HG03342 (cell line): ENCODE measurements at regions not wholly inside any gene's neighbourhood (a gene's known extent, or its start where the extent isn't known, plus 50 kb on each side); places are given as distances from the start of the nearest gene placed in this dataset.
"Not testable (repeated sequence)": the region's sequence is repeated elsewhere in the genome, so short reads cannot be mapped to it uniquely, and the experiment has no call there.

Experiments used
- ATAC-seq: cut with Tn5 transposase; IDR thresholded peaks from one replicate; pipeline ENCODE4 v1.9.1; 2021; ENCODE audit warnings: mild to moderate bottlenecking, moderate library complexity; ENCODE audit not compliant: unreplicated experiment

- ATAC-seq, result no peak
Observed at GRCh38 chr5:166571668-166572067, 1719.8 kb upstream of the WWC1 start.

- ATAC-seq, result no peak
Observed at GRCh38 chr5:166576323-166576722, 1715.1 kb upstream of the WWC1 start.

GRCh38 chr5:166581826-166582225 lies 1709.6 kb upstream of the WWC1 start:
- ATAC-seq, result no peak

DNA sequence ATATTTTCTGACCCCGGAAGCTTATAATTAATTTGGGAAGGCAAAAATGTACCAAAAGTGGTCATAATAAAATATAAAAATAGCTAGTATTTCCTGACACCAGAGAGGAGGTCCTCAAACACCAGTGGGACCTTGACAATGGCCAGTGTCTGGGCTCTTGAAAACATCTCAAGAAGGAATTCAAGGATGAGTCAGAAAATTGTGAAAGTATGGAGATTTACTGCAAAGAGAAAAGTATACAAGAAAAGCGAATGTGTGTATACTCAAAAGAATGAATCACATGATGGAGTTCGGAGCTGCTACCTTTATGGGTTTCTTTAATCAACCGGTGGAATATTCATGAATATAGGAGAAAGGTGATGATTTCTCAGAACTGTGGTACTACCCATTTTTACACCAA lies 1709.0 kb upstream of the WWC1 start:
- ATAC-seq, result no peak

- ATAC-seq, result no peak
Observed at GRCh38 chr5:166594567-166594966, 1696.9 kb upstream of the WWC1 start.

- ATAC-seq, result no peak
Observed at GRCh38 chr5:166595274-166595951, 1696.0 kb upstream of the WWC1 start.

- no peak for ATAC-seq
Observed at GRCh38 chr5:166596043-166596442, 1695.4 kb upstream of the WWC1 start.

- ATAC-seq, result no peak
Observed at GRCh38 chr5:166602271-166602670, 1689.2 kb upstream of the WWC1 start.

GRCh38 chr5:166617507-166617906 lies 1673.9 kb upstream of the WWC1 start:
- no peak for ATAC-seq

DNA sequence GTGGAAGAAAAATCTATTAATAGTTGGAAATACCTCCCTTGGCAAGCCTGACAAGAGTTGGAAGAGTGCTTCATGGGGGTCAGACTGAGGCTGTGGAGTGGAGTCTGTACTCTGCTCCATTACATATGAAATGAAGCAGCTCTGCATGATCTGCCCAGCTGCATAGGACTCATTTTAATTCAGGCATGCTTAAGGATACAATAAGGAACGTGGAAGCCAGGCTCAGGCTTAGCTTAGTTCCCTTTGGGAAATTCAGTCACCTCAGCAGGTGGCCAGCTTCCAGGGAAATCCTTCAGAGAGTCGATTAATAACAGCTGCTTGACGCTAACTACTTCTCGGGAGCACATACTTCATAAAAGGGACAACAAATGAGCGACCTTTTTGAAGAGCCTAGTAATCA lies 1672.9 kb upstream of the WWC1 start:
- no peak for ATAC-seq

DNA sequence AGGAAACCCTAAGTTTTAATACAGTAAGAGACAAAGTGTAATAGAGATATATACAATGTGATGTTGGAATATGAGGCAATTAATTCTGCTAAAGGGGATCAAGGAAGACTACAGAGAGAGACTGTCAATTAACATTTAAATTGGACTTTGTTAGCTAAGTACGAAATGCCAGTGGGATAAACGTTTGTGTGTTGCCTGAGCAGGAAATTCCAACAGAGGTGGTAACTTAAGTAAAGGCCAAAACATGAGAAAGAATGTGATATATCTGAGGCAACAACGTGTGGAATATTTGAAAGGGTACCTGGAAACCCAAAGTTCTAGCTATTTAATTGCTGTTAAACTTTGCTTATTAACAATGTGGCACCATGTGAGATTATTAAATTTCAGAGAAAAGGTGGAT lies 1666.9 kb upstream of the WWC1 start:
- ATAC-seq, result no peak

- no peak for ATAC-seq
Observed at GRCh38 chr5:166625210-166625865, 1666.1 kb upstream of the WWC1 start.

- ATAC-seq, result no peak
Observed at GRCh38 chr5:166637295-166637694, 1654.2 kb upstream of the WWC1 start.

DNA sequence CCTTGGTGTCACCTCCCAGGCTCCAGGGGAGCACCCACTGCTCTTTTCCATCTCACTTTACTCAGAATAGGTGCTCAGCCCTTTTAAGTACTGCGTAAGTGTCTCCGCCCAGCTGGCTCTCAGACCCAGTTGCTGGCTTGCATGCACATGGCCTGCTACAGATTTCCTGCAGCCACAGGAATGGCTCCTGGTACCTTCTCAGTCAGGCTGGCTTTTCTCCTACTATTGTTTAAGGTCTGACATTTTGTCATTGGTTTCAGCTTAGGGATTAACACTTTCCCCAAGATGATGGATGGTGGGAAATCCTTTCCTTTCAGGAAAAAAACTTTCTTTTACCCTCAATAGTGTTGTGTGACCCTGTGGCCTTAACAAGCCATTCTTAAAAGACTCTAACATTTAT lies 1652.3 kb upstream of the WWC1 start:
- no peak for ATAC-seq

- not testable (repeated sequence) for ATAC-seq
Observed at GRCh38 chr5:166640136-166640535, 1651.3 kb upstream of the WWC1 start.

- no peak for ATAC-seq
Observed at GRCh38 chr5:166648736-166649135, 1642.7 kb upstream of the WWC1 start.

DNA sequence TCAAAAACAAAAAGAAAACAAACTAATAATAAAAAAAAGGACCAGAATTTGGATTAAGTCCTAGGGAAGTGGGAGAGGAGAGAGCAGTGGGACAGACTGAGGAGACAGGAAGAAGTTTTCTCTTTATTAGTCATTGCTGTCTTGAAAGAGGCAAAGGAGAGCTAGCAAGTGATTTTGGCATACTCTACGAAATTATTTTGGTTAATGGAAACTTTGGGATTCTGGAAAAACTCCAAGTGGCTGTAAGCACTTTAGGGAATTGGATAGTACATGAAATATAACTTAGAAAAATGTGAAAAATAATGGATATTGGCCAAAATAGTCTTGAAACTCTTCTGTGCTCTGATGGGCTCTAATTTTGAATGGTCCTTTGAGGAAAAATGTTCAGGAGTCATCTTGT lies 1641.8 kb upstream of the WWC1 start:
- ATAC-seq, result no peak

DNA sequence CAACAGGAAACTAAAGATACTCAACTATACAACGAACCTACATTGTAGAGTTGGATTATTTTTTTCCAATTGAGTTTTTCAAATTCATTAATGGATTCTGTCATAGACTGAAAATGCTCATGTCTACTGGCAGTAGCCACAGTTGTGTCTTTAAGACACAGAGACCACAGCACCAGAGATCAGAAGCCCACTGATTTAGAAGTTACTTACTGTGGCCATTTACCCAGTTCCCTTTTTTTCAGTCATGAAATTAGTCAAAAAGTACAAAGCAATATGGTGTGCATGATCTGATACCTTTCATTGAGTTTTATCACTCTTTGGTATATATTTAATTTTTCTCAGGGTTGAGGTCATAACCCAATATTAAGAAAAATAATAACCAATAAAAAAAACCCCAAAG lies 1640.2 kb upstream of the WWC1 start:
- no peak for ATAC-seq

GRCh38 chr5:166671811-166672210 lies 1619.6 kb upstream of the WWC1 start:
- ATAC-seq, result no peak

DNA sequence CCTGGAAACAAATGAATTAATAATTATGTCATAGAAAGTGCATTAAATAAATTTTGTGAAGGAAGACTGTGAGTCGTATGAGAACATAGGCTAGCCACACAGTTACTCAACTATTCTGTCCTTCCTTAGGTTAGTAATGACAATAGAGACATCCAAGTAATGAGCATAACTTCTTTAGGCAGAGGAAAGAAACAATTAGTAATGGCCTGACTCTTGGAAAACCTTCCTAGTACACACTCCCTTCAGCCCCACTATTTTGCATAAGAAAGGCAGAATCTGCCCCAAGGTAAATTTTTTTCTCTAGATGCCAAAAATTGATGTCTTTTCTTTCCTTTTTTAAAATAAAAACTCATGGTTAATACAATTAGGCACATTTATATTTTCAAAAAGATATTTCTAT lies 1619.0 kb upstream of the WWC1 start:
- no peak for ATAC-seq

GRCh38 chr5:166677891-166678290 lies 1613.6 kb upstream of the WWC1 start:
- ATAC-seq, result no peak

DNA sequence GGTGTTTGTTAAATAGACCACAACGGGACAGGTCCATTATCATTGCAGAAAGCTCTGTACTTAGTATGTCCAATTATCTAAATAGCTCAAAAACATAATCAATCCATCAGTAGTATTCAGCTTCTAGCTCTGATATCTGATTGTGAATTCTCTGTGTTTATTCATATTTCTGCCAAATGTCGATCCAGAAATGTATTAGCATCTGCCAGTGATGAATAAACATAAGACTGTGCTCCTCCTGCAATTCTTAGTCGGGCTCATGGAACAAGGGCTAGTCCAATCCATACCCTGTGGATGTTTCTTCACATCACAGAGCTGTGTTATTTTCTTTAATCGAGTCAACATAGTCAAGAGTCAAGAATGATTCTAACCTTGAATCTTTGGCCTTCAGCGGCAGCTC lies 1612.1 kb upstream of the WWC1 start:
- ATAC-seq, result no peak

DNA sequence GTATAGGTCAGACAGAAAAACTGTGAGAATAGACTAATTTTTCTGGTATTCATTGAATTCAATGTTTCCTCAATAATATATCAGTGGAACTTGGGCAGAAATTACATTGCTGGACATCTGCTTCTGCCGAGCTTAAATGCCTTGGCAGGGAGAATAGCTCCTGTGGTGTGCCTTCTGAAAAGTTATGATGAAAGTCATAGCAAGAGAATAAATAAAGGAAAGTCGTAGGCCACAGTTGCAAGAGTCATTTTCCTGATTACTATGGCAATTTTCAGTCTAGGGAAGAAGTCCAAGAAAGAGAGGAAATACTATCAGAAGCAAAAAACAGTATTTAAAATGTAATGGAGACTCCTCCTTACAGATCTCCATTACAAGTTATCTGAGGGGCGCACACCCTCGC lies 1596.1 kb upstream of the WWC1 start:
- no peak for ATAC-seq
